Astrocyte of the spinal cord (primary cell): ENCODE measurements at regions not wholly inside any gene's neighbourhood (a gene's known extent, or its start where the extent isn't known, plus 50 kb on each side); places are given as distances from the start of the nearest gene placed in this dataset.

Source experiments
- DNase-seq: peaks from one replicate; pipeline ENCODE4 v3.0.0; 2011; ENCODE audit warnings: low read depth, low spot score
- H3K4me3 ChIP-seq: 2 replicates; pipeline ENCODE4 v1.5.1; 2011; ENCODE audit warnings: low read depth, mild to moderate bottlenecking, low read length, moderate library complexity
- CTCF ChIP-seq: IDR thresholded peaks from 2 replicates; pipeline ENCODE4 v1.5.1; 2012; ENCODE audit warnings: low read depth, mild to moderate bottlenecking, low read length, inconsistent platforms
- in situ Hi-C: cut with HindIII; loops from 2 replicates; pipeline ENCODE4 v1.10.0; 2017; ENCODE audit warnings: low sequenced_read_pairs

- in situ Hi-C loops = no loop called here
- no peak overlapping the region for H3K4me3 ChIP-seq
- no peak for TF ChIP-seq CTCF
- DNase-seq = no peak
Observed at GRCh38 chr9:135185060-135185459, 97.6 kb downstream of the OLFM1 start.

GRCh38 chr9:135186248-135187164, 99.0 kb downstream of the OLFM1 start:
- in situ Hi-C loops = no loop called here
- no peak for DNase-seq
- no peak overlapping the region for H3K4me3 ChIP-seq
- no peak for TF ChIP-seq CTCF

- in situ Hi-C loops = no loop called here
- no peak overlapping the region for H3K4me3 ChIP-seq
- no peak for DNase-seq
- TF ChIP-seq CTCF = no peak
Observed at GRCh38 chr9:135187365-135187764, 99.9 kb downstream of the OLFM1 start.

- in situ Hi-C loops = no loop called here
- TF ChIP-seq CTCF = no peak
- no peak overlapping the region for H3K4me3 ChIP-seq
- no peak for DNase-seq
Observed at GRCh38 chr9:135188681-135189151, 101.2 kb downstream of the OLFM1 start.

- in situ Hi-C loops = no loop called here
- no peak for DNase-seq
- no peak for TF ChIP-seq CTCF
- no peak overlapping the region for H3K4me3 ChIP-seq
Observed at GRCh38 chr9:135189497-135189896, 102.0 kb downstream of the OLFM1 start.

- no peak overlapping the region for H3K4me3 ChIP-seq
- TF ChIP-seq CTCF = no peak
- DNase-seq = no peak
- in situ Hi-C loops = no loop called here
Observed at GRCh38 chr9:135190789-135191577, 103.5 kb downstream of the OLFM1 start.
